ENCODE measurements at regions not wholly inside any gene's neighbourhood (a gene's known extent, or its start where the extent isn't known, plus 50 kb on each side); places are given as distances from the start of the nearest gene placed in this dataset.

GRCh38 chr6:94131271-94131670 lies 711.9 kb upstream of the EPHA7 start:
- Mint-ChIP-seq H3K27me3 (no peaks in the 10 kb centered on the region), H3K9me3 (peaks cover 3% of the 10 kb centered on the region), H3K27ac (no peak overlapping the region), H3K4me1 (ENCODE audit: low read depth) (no peaks in the 10 kb centered on the region), H3K4me3 (no peak overlapping the region), H3K36me3 (no peaks in the 10 kb centered on the region)
- no peak for DNase-seq
- intact Hi-C loops (cut with micrococcal nuclease), result no loop called here
- POLR2A ChIA-PET, result no interaction called here
- CTCF ChIA-PET, result no interaction called here

DNA sequence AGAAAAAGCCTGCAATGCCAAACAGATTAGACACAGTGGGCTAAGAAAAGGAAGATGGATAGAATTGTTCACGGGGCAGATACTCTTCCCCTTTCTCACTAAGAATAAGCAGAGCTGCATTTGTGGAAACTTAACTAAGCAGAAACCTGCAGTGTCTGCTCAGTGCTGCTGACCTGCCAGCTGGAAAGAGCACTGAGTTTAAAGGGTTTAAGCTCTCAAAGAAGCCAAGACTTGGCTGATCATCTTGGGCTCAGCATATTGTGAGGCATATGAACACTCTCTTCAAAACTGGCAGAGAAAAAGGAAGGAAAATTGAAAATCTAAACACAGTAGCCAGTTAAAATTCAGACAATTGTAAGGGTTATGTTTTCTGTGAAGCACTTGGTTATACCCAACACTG lies 711.1 kb upstream of the EPHA7 start:
- Mint-ChIP-seq H3K4me1 (ENCODE audit: low read depth) (no peaks in the 10 kb centered on the region), H3K9me3 (peaks cover 3% of the 10 kb centered on the region), H3K27ac (no peak overlapping the region), H3K36me3 (no peaks in the 10 kb centered on the region), H3K27me3 (no peaks in the 10 kb centered on the region), H3K4me3 (no peak overlapping the region)
- ChIA-PET CTCF (no interaction called here), POLR2A (no interaction called here)
- no peak for DNase-seq
- intact Hi-C loops (cut with micrococcal nuclease), result no loop called here

- H3K4me3 Mint-ChIP-seq, result no peak overlapping the region
- no peaks in the 10 kb centered on the region for H3K27me3 Mint-ChIP-seq
- no peaks in the 10 kb centered on the region for H3K36me3 Mint-ChIP-seq
- H3K9me3 Mint-ChIP-seq, result peaks cover 3% of the 10 kb centered on the region
- intact Hi-C loops (cut with micrococcal nuclease), result no loop called here
- no peak for DNase-seq
- POLR2A ChIA-PET, result no interaction called here
- CTCF ChIA-PET, result interaction anchor here (0.5 kb wide), 1 partner anchor 504 kb away, joined by 3 read pairs; no protein-coding TSS in a partner anchor
- H3K4me1 Mint-ChIP-seq (ENCODE audit: low read depth), result no peaks in the 10 kb centered on the region
- H3K27ac Mint-ChIP-seq, result no peak overlapping the region
Observed at GRCh38 chr6:94129926-94130325, 710.6 kb upstream of the EPHA7 start.

DNA sequence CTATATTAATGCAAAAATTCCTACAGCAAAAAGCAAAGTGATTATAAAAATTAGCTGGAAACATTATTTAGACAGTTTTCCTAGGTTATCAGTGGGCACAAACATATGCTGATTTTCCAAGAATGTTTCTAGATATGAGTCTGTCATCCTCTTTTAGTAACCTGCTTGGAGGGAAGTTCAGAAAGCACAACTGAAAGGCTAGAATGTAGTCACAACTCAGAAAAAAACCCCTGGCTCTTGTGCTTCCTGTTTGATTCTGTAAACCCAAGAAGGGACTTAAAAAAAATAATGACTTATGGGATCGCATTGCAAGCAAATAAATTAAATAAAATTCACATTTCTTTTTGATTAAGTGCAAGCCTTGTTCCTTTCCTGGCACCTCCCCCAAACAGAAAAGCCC lies 708.4 kb upstream of the EPHA7 start:
- intact Hi-C loops (cut with micrococcal nuclease), result no loop called here
- Mint-ChIP-seq H3K27ac (no peak overlapping the region), H3K27me3 (no peaks in the 10 kb centered on the region), H3K36me3 (no peaks in the 10 kb centered on the region), H3K9me3 (no peaks in the 10 kb centered on the region), H3K4me3 (no peak overlapping the region), H3K4me1 (ENCODE audit: low read depth) (no peaks in the 10 kb centered on the region)
- CTCF ChIA-PET, result no interaction called here
- POLR2A ChIA-PET, result no interaction called here
- no peak for DNase-seq

DNA sequence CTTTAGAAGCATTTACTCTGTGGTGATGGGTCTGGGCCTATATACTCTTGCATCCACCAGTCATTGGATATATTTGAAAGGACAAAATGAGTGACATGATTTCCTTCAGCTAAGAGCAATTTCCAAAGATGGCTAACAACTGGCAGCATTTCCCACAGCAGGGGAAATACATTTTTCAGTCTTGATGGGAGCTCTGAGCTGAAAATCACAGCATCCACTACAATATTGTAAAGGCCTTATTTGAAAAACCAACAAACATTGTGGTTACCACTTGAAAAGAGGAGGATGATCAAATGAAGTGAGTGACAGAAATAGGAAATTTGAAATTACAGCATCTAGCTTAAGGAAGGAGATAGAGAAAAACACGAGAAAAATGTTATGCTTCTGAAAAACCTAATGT lies 705.0 kb upstream of the EPHA7 start:
- Mint-ChIP-seq H3K9me3 (no peaks in the 10 kb centered on the region), H3K27me3 (no peaks in the 10 kb centered on the region), H3K27ac (no peak overlapping the region), H3K4me3 (no peak overlapping the region), H3K36me3 (no peaks in the 10 kb centered on the region), H3K4me1 (ENCODE audit: low read depth) (no peaks in the 10 kb centered on the region)
- intact Hi-C loops (cut with micrococcal nuclease), result no loop called here
- DNase-seq, result no peak
- ChIA-PET POLR2A (no interaction called here), CTCF (no interaction called here)

GRCh38 chr6:94121094-94121493 lies 701.7 kb upstream of the EPHA7 start:
- H3K27me3 Mint-ChIP-seq, result no peaks in the 10 kb centered on the region
- H3K36me3 Mint-ChIP-seq, result no peaks in the 10 kb centered on the region
- no peak overlapping the region for H3K4me3 Mint-ChIP-seq
- no peaks in the 10 kb centered on the region for H3K4me1 Mint-ChIP-seq (ENCODE audit: low read depth)
- ChIA-PET POLR2A (no interaction called here), CTCF (no interaction called here)
- DNase-seq, result no peak
- H3K27ac Mint-ChIP-seq, result no peak overlapping the region
- no peaks in the 10 kb centered on the region for H3K9me3 Mint-ChIP-seq
- intact Hi-C loops (cut with micrococcal nuclease), result no loop called here

- ChIA-PET POLR2A (no interaction called here), CTCF (no interaction called here)
- H3K27ac Mint-ChIP-seq, result no peak overlapping the region
Observed at GRCh38 chr6:94099072-94099471, 679.7 kb upstream of the EPHA7 start.

DNA sequence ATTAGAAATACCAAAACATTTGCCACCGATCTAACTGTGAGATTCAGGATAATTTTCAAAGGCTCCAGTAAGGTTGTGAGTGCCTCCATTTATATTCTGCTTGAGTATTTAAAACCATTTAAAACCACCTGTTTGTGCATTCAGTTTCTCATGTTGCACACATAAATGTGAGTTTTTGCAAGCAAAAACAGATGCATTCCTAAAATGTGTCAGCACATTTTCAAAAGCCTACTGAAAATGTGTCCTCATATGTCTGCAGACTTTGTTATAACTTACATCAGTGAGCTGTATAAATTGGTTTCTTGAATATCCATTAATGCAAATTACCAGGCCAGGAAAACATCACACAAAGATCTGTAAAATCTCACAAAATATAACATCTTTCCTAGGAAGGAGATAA lies 676.6 kb upstream of the EPHA7 start:
- Mint-ChIP-seq H3K4me1 (ENCODE audit: low read depth) (no peaks in the 10 kb centered on the region), H3K27me3 (no peaks in the 10 kb centered on the region), H3K27ac (no peak overlapping the region), H3K9me3 (peaks cover 2% of the 10 kb centered on the region), H3K36me3 (no peaks in the 10 kb centered on the region), H3K4me3 (no peak overlapping the region)
- CTCF ChIA-PET, result no interaction called here
- intact Hi-C loops (cut with micrococcal nuclease), result no loop called here
- DNase-seq, result no peak
- POLR2A ChIA-PET, result no interaction called here

More at GRCh38 chr6:94099072-94099471, 679.7 kb upstream of the EPHA7 start:
- H3K36me3 Mint-ChIP-seq, result no peaks in the 10 kb centered on the region
- DNase-seq, result no peak
- no peaks in the 10 kb centered on the region for H3K27me3 Mint-ChIP-seq
- no peak overlapping the region for H3K4me3 Mint-ChIP-seq
- H3K9me3 Mint-ChIP-seq, result peaks cover 2% of the 10 kb centered on the region
- H3K4me1 Mint-ChIP-seq (ENCODE audit: low read depth), result no peaks in the 10 kb centered on the region
- intact Hi-C loops (cut with micrococcal nuclease), result no loop called here

DNA sequence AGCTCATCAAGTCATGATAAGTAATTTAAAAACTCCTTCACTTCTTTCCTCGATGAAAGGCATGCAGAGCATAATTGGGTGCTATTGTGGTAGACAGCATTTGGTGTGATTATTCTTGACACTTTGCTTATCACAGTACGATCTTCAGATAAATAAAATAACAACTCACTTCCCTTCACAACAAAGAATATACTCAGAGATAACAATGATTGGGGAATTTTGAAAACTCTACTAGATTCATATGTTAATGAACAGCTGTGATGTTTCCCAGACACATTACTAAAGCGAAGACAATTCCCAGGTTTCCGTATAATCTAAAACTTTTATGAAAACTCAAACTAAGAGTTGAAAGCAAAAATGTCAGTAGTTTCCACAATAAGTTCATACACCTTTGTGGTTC lies 670.6 kb upstream of the EPHA7 start:
- Mint-ChIP-seq H3K27me3 (no peaks in the 10 kb centered on the region), H3K9me3 (no peaks in the 10 kb centered on the region), H3K27ac (no peak overlapping the region), H3K36me3 (no peaks in the 10 kb centered on the region), H3K4me3 (no peak overlapping the region), H3K4me1 (ENCODE audit: low read depth) (no peaks in the 10 kb centered on the region)
- intact Hi-C loops (cut with micrococcal nuclease), result no loop called here
- ChIA-PET POLR2A (no interaction called here), CTCF (no interaction called here)
- no peak for DNase-seq

DNA sequence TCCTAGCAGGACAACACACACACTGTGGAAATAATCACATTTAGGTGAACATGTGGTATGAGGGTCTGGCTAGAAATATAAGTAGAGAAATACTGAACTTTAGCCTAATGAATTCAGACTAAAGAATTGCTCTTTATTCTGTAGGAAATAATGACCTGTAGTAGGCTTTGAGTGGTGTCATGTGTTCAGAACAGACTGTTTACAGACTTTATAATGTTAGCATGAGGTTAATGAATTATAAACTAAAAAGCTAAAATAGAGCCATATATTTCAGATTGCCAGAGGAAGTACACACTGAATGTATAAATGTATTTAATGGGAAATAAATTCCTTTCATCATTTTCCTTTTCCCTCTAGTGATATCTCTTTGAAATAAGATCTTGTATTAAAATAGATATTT lies 669.5 kb upstream of the EPHA7 start:
- intact Hi-C loops (cut with micrococcal nuclease), result no loop called here
- POLR2A ChIA-PET, result no interaction called here
- no peak for DNase-seq
- Mint-ChIP-seq H3K9me3 (no peaks in the 10 kb centered on the region), H3K4me1 (ENCODE audit: low read depth) (no peaks in the 10 kb centered on the region), H3K27me3 (no peaks in the 10 kb centered on the region), H3K4me3 (no peak overlapping the region), H3K36me3 (no peaks in the 10 kb centered on the region), H3K27ac (no peak overlapping the region)
- CTCF ChIA-PET, result no interaction called here

- no peak for DNase-seq
- H3K4me3 Mint-ChIP-seq, result no peak overlapping the region
- POLR2A ChIA-PET, result no interaction called here
- no peak overlapping the region for H3K27ac Mint-ChIP-seq
- intact Hi-C loops (cut with micrococcal nuclease), result no loop called here
- CTCF ChIA-PET, result no interaction called here
- H3K36me3 Mint-ChIP-seq, result no peaks in the 10 kb centered on the region
- peaks cover 2% of the 10 kb centered on the region for H3K9me3 Mint-ChIP-seq
- no peaks in the 10 kb centered on the region for H3K4me1 Mint-ChIP-seq (ENCODE audit: low read depth)
- no peaks in the 10 kb centered on the region for H3K27me3 Mint-ChIP-seq
Observed at GRCh38 chr6:94074764-94075163, 655.4 kb upstream of the EPHA7 start.

- Mint-ChIP-seq H3K4me3 (no peak overlapping the region), H3K36me3 (no peaks in the 10 kb centered on the region), H3K27me3 (no peaks in the 10 kb centered on the region), H3K9me3 (peaks cover 2% of the 10 kb centered on the region), H3K4me1 (ENCODE audit: low read depth) (no peaks in the 10 kb centered on the region), H3K27ac (no peak overlapping the region)
- intact Hi-C loops (cut with micrococcal nuclease), result no loop called here
- POLR2A ChIA-PET, result no interaction called here
- CTCF ChIA-PET, result no interaction called here
- DNase-seq, result no peak
Observed at GRCh38 chr6:94071835-94072234, 652.5 kb upstream of the EPHA7 start.

GRCh38 chr6:94065707-94066337 lies 646.5 kb upstream of the EPHA7 start:
- Mint-ChIP-seq H3K9me3 (peaks cover 3% of the 10 kb centered on the region), H3K27me3 (no peaks in the 10 kb centered on the region), H3K4me3 (no peak overlapping the region), H3K36me3 (no peaks in the 10 kb centered on the region), H3K4me1 (ENCODE audit: low read depth) (no peaks in the 10 kb centered on the region), H3K27ac (no peak overlapping the region)
- intact Hi-C loops (cut with micrococcal nuclease), result no loop called here
- POLR2A ChIA-PET, result no interaction called here
- CTCF ChIA-PET, result no interaction called here
- DNase-seq, result no peak

- ChIA-PET POLR2A (no interaction called here), CTCF (no interaction called here)
- no peaks in the 10 kb centered on the region for H3K27me3 Mint-ChIP-seq
- no peaks in the 10 kb centered on the region for H3K36me3 Mint-ChIP-seq
- intact Hi-C loops (cut with micrococcal nuclease), result no loop called here
- H3K4me1 Mint-ChIP-seq (ENCODE audit: low read depth), result no peaks in the 10 kb centered on the region
- H3K9me3 Mint-ChIP-seq, result no peaks in the 10 kb centered on the region
- no peak overlapping the region for H3K27ac Mint-ChIP-seq
- no peak for DNase-seq
- H3K4me3 Mint-ChIP-seq, result no peak overlapping the region
Observed at GRCh38 chr6:94052749-94053148, 633.4 kb upstream of the EPHA7 start.

Measured in activated CD4-positive, alpha-beta memory T cell treated with anti-CD3 and anti-CD28 coated beads for 36 hours (primary cell).